Kidney tubule cell (primary cell): ENCODE measurements at regions not wholly inside any gene's neighbourhood (a gene's known extent, or its start where the extent isn't known, plus 50 kb on each side); places are given as distances from the start of the nearest gene placed in this dataset.
A peak's percentile ranks its signal among the peaks of the same experiment; 100 is the strongest.

Source experiments
- DNase-seq: peaks from one replicate; pipeline ENCODE4 v3.0.0-alpha.2; 2018; ENCODE audit warnings: low spot score

GRCh38 chr1:232382671-232383070 is 247.3 kb downstream of the SIPA1L2 start:
- no peak for DNase-seq

- no peak for DNase-seq
Observed at GRCh38 chr1:232381394-232382100, 248.4 kb downstream of the SIPA1L2 start.

DNA sequence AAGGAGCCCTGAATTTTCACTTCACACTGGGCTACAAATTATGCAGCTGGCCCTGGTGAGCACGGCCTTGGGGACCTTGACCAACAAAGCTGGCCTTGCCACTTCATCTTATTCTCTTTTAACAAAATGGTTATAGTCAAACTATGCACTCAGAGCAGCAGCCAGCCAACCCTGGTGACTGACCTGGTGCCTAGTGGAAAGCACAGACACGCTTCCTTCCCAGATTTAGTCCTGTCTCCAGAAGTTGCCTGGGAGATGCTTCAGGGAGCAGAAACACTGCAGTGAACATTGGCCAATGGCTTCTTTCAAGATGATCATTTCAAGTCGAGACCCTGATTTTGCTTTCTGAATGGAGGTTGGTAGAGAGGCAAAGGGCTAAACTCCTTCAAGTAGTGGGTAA is 249.3 kb downstream of the SIPA1L2 start:
- no peak for DNase-seq

DNA sequence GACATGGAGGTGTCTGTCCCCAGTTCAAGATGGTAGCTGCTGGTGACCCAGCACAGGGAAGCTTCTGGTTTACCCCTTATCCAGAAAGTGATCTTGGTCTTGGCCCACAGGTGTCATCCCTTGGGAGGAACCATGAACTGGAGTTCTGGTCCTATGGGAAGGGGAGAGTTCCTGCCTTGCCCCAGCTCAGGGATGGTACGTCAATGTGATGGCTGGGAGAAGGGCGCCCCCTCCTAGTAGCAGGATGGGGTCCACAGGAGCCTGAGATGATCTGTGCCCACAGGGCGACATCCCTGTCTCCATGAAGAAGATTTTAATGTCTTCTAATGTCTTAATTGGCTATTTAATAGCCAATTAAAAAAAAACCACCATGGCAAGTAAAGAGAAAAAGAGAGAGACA is 249.8 kb downstream of the SIPA1L2 start:
- DNase-seq = no peak

- no peak for DNase-seq
Observed at GRCh38 chr1:232379063-232379434, 250.9 kb downstream of the SIPA1L2 start.

DNA sequence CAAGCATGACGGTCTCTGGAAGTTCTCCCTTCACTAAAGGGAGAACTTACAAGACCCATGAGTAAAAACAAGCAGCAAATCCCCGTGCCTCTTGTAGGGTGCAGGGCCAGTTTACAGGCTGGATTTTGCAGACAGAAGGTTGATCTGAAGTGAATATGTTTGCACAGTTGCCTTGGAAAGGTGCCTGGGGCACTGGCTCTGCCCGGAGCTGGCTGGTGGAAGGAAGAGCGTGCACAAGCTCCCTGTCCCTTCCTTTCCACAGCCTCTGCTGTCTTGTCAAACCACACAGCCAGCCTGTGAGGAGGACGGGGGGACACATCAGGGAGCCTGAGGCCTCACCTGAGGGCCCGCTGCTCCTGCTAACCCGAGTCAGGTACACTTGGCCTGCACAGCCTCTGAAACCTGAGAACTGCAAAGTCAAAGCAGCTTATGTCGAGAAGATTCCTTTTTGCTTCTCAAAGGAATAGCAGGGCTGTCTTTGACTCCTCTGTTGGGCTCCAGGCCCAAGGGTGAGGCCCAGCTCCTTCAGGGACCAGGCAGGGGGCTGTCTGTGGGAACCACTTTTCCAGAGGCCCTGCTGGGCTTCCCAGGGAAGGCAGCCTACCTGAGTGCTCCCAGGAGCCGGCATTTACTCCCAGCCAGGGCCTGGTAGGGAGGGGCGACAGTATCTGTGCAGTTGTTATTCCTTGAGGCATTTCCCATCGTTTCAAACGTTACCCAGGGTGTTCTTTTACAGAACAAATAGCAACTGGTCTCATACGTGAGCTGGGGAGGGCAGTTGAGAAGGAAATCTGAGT is 251.5 kb downstream of the SIPA1L2 start:
- DNase-seq = no peak

DNA sequence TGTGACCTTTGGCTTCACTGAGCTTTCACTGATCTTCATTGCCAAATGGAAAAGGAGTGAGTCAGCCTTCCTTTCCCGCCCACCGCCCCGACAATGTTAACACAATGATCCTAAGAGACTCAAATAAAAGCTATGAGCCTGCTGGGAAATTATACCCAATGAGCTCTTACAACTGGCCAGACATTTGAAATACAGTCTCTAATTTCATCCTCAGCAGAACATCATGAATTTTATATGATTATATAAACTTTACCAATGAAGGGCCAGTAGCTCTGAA is 252.5 kb downstream of the SIPA1L2 start:
- DNase-seq = peak; percentile 28

GRCh38 chr1:232376632-232377493 is 253.1 kb downstream of the SIPA1L2 start:
- no peak for DNase-seq

- DNase-seq = no peak
Observed at GRCh38 chr1:232372841-232373440, 257.0 kb downstream of the SIPA1L2 start.

DNA sequence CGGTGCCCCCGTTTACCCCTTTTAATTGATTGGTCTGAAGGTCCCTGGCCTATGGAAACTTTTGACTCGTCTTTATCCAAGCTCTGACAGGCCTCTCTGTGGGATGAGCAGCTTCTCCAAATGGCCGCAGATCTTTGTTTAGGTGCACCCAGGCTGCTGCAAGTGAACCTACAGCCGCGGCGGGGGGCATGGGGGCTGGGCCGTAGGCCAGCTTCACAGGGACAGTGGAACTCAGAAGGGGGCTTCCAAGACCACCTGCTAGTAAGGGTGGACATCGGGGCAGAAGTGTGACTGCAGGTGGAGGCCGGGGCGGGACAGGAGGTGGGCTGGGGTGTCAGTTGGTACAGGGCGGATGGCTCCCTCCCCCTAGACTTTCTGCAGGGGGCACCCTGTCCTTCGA is 257.5 kb downstream of the SIPA1L2 start:
- DNase-seq = no peak

DNA sequence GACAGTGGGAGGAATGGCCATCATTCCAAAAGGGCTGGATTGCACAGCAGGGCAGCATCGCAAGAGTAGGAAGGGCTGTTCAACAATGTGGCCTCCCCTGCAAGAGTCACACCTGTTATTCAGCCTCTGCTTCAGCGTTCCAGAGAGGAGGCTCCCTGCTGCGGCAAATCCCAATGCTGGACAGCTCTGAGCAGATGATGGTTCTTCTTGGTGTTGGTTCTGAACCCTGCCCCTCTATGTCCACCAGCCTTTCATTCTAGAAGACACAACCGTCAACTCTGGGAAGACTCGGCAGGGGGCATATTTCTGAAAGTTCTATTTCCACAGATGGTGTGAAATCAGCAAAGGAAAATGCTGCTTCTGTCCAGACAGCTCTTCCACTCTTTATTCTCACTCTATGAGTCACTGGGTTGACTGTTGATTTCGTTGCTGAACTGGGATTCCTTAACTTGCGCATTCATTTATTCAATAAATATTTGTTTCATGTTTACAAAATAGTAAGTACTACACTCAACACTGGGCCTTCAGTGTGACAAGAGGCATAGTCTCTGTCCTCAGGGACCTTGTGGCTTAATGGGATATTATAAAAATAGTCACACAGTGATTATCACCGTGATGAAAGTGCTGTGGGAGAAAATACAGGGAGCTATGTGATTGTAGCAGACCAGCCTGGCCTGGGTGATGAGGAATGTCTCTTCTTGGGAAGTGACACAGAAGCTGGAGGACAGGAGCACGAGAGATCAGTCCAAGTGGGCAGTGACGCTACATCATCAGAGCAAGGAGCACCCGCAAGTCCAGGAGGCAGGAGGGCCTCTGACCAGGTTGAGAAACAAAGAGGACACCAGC is 260.3 kb downstream of the SIPA1L2 start:
- no peak for DNase-seq

DNA sequence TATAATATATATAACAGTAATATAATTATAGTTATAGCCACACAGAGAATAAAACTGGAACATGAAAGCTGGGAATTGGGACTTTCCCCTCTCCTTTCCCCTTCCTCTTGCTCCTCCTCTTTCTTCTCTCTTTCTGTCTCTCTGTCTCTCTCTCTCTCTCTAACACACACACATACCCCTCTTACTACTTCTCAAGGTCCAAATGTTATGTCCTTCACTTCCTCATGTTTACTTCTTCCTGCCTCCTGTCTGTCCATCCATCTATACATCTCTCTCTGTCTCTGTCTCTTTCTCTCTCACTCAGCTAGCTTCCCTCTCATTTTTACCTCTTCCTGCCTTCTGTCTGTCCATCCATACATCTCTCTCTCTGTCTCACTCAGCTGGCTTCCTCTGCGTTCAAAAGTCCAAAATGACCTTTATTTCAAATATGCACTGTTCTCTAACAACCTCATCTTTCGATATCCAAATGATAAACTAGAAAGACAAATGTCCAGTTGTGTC is 261.1 kb downstream of the SIPA1L2 start:
- no peak for DNase-seq

DNA sequence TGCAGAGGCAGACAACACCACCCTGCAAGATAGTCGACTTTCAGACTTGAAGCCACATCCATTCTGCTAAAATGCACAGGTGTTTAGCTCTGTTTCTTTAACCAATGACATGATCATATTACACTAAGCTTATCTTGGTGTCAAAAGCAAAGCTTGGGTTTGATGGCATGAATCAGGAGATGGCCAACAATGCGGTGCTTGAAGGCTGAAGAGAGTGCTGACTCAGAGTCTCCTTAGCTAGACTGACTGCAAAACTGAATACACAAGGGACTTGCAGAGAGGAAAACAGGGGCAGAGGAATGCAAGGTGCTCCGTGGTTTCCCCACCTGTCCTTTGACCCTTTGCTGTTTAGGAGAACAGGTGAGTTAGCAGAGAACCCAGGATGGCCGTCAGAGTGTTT is 262.6 kb downstream of the SIPA1L2 start:
- DNase-seq = peak; percentile 29

- DNase-seq = no peak
Observed at GRCh38 chr1:232364654-232365382, 265.1 kb downstream of the SIPA1L2 start.

DNA sequence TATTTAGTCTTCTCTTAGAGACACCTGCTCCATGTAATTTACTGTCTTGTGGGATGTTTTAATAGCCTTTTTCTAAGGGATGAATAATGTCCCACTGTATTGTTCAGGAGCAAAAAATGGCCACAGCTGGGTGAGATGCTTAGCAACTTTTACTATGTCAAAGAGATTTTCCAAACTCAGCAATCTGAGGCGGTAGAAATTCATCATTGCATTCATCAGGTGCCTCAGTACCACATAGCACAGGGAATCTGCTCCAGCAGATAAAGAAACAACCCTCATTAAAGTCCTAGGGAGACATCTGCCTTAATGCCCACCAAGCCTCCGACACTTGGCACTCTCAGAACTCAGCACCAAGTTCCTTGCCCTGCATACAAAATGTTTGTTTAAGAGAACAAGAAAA is 266.9 kb downstream of the SIPA1L2 start:
- DNase-seq = no peak

GRCh38 chr1:232357416-232357815 is 272.5 kb downstream of the SIPA1L2 start:
- no peak for DNase-seq

DNA sequence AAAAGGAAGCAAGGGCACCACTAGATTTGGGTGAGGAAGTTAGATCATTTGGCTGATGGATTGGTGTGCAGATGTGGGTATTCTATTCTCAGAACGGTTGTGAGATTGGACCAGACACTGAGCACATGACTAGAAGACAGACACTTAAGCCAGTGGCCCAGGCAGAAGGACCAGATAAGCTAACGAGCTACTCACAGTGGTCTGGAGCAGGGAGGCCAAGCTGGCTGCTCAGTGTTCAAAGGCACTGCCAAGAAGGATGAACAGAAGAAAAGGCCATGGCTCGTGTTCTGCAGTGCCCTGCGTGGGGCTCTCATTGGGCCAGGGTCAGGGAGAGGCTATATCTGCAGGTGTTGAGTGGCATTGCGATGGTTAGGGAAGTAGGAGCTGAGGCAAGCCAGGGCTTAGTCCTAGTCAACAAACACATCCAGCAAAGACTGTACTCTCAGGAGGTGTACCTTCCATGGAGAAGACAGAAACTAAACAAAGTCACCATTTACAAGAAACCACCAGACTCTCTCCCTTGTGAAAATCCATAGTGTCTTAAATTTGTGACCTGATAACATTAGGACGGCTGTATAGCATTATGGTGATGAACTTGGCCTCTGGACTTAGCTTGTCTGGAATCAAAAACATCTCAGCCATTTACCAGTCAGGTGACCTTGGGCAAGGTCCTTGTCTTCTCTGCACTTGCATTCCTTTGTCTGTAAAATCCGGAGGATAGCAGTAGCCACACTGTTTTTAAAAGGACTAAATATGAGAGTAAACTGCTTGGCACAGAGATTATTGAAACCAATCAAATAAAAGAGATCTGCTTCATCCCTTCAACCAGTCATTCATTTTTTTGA is 274.5 kb downstream of the SIPA1L2 start:
- DNase-seq = no peak

DNA sequence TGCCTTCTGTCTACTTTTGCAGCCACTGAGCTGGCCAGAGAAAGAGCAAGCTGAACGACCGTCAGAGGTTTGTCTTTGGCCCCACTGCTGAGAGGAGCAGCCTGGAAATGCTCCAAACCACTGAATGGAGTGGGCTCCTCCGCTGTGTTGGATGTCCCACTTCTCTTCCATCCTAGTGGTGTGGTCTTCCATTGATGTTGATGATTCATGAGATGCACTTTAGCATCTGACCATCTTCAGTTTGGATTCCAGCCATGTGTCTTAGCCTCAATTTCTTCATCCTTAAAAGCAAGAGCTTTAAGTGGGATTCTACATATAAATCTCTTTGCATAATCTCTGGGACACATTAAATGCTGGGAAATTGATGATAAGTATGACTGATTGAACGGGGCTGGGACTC is 276.9 kb downstream of the SIPA1L2 start:
- DNase-seq = no peak

DNA sequence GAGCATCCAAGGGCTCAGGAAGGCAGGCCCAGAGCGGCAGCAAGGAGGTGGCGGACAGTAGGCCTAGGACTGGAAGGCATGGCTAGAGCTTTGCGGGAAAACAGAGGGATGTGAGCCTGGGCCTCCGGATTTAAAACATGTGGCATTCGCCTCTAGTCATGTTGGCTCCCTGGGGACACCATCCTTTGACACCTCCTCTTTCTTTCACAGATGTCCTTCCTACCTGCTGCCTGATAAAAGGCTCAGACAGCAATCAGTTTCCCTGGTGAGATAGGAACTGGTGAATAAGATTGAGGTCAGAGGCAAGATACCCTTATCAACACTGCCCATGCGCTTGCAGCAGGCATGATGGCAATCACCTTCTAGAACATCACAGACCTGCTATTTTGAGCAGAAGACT is 277.6 kb downstream of the SIPA1L2 start:
- no peak for DNase-seq

DNA sequence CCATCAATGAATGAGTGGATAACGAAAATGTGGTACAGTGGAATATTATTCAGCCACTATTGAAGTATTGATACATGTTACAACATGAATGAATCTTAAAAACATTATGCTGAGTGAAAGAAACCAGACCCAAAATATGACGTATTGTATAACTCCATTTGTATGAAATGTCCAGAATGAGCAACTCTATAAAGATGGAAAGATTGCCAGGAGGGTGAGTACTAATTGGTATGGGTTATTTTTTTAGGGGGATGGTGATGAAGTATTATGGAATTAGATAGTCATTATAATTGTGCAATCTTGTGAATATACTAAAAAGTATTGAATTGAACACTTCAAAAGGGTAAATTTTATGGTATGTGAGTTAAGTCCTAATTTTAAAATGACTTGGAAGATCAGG is 278.6 kb downstream of the SIPA1L2 start:
- DNase-seq = no peak
